ENCODE measurements at regions not wholly inside any gene's neighbourhood (a gene's known extent, or its start where the extent isn't known, plus 50 kb on each side); places are given as distances from the start of the nearest gene placed in this dataset.

- no peak for TF ChIP-seq FOXP2 (optimal IDR thresholded peaks at IDR 0.05; ENCODE audit: borderline replicate concordance, extremely low read depth, extremely low read length, insufficient read depth)
- no peak for TF ChIP-seq SIN3A (IDR thresholded peaks at IDR 0.05; ENCODE audit: borderline replicate concordance, insufficient read depth, low read length)
- TF ChIP-seq REST (IDR thresholded peaks at IDR 0.05; ENCODE audit: insufficient read depth in 1 of 2, low read depth in 2 of 2, low read length in 2 of 2), result no peak
- TF ChIP-seq TAF1 (IDR thresholded peaks at IDR 0.05; ENCODE audit: borderline replicate concordance, insufficient read depth, low read length), result no peak
- TF ChIP-seq POLR2AphosphoS5 (IDR thresholded peaks at IDR 0.05; ENCODE audit: low read depth, low read length), result no peak
These were observed 615.0 kb downstream of the SH2D4B start for GRCh38 chr10:81152656-81153055.

DNA sequence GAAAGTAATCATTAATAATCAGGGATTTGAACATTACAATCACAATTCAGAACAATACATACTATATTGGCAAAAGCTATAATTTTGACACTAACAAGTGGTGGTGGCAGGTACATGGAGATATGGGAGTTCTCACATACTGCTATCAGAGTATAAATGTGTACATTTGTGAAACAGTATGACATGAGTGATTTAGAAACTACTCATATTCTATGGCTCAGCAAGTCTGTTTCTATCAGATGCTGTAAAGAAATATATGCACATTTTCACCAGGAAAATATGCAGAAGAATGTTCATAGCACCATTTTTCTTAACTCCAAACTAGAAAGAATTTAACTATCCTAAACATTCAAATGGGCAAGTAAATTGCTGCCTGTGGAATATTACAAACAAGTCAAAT is 620.0 kb downstream of the SH2D4B start:
- TF ChIP-seq TAF1 (IDR thresholded peaks at IDR 0.05; ENCODE audit: borderline replicate concordance, insufficient read depth, low read length) (no peak), POLR2AphosphoS5 (IDR thresholded peaks at IDR 0.05; ENCODE audit: low read depth, low read length) (no peak), REST (IDR thresholded peaks at IDR 0.05; ENCODE audit: insufficient read depth in 1 of 2, low read depth in 2 of 2, low read length in 2 of 2) (no peak), FOXP2 (optimal IDR thresholded peaks at IDR 0.05; ENCODE audit: borderline replicate concordance, extremely low read depth, extremely low read length, insufficient read depth) (no peak), SIN3A (IDR thresholded peaks at IDR 0.05; ENCODE audit: borderline replicate concordance, insufficient read depth, low read length) (no peak)

DNA sequence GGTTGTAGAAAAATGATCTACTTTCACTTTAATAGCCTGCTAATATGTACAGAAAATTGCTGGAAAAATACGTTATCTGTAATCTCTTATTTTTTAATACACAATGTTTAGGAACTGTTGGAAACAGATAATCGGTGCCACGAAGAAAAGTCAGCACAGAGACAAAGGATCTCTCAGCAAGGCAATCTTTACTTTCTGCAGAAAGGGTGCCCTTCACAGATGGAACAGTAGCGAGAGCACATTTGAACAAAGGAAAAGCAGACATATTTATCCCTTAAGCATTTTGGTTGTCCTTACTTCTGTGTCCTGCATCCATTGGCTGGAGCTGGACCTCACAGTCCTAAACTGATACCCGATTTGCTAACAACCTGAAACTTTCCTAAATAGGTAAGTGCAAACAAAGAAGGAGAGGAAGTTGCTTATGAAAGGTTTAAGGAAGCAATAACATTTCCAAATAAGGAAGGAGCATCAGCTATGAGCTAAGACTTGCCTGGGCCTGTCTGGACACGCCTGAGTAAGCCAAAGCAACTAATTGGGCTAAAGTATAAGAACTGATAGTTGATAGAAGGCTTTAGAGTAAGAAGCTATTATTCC is 640.0 kb downstream of the SH2D4B start:
- no peak for TF ChIP-seq FOXP2 (optimal IDR thresholded peaks at IDR 0.05; ENCODE audit: borderline replicate concordance, extremely low read depth, extremely low read length, insufficient read depth)
- no peak for TF ChIP-seq TAF1 (IDR thresholded peaks at IDR 0.05; ENCODE audit: borderline replicate concordance, insufficient read depth, low read length)
- TF ChIP-seq POLR2AphosphoS5 (IDR thresholded peaks at IDR 0.05; ENCODE audit: low read depth, low read length), result no peak
- no peak for TF ChIP-seq REST (IDR thresholded peaks at IDR 0.05; ENCODE audit: insufficient read depth in 1 of 2, low read depth in 2 of 2, low read length in 2 of 2)
- TF ChIP-seq SIN3A (IDR thresholded peaks at IDR 0.05; ENCODE audit: borderline replicate concordance, insufficient read depth, low read length), result no peak

DNA sequence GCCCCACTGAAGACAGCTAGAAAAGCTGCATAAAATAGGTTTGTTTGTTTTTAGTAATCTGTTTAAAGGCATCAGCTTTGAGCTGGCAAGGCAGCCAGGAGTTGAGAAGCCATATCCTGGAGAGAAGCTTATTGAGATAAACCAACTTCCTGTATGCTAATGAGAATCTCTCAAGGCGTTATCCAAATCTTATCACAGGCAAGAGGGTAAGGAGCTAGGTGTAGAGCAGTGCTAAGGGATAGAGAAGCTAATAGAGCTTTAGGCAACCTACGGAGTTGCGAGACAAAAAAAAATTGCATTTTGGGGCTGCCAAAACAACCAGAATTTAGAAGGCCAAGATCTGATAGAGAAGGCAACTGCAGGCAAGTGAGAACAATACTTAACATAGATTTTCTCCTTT is 641.6 kb downstream of the SH2D4B start:
- TF ChIP-seq TAF1 (IDR thresholded peaks at IDR 0.05; ENCODE audit: borderline replicate concordance, insufficient read depth, low read length), result no peak
- TF ChIP-seq POLR2AphosphoS5 (IDR thresholded peaks at IDR 0.05; ENCODE audit: low read depth, low read length), result no peak
- TF ChIP-seq FOXP2 (optimal IDR thresholded peaks at IDR 0.05; ENCODE audit: borderline replicate concordance, extremely low read depth, extremely low read length, insufficient read depth), result no peak
- no peak for TF ChIP-seq REST (IDR thresholded peaks at IDR 0.05; ENCODE audit: insufficient read depth in 1 of 2, low read depth in 2 of 2, low read length in 2 of 2)
- TF ChIP-seq SIN3A (IDR thresholded peaks at IDR 0.05; ENCODE audit: borderline replicate concordance, insufficient read depth, low read length), result no peak

Measured in PFSK-1 (cell line).